ENCODE measurements at regions not wholly inside any gene's neighbourhood (a gene's known extent, or its start where the extent isn't known, plus 50 kb on each side); places are given as distances from the start of the nearest gene placed in this dataset.

DNA sequence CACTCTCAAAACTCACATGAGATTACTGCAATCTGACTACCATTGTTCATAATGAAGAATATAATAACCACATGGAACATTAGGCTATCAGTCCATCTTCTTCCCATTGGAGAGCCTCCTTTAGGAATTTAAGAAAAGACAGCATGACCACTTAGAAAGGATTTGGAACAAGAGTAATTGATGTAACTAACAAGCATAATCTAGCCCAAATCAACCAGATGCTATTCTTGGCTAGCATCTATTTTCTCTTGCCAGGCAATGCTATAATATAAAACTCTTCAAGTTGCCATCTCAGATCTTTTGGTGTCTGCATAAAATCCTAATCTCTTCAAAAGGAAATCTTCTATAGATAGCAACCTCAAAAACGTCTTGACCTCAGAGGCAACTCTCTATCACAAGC lies 152.0 kb upstream of the REG3G start:
- DNase-seq = no peak
- TF ChIP-seq, protein P1, sequence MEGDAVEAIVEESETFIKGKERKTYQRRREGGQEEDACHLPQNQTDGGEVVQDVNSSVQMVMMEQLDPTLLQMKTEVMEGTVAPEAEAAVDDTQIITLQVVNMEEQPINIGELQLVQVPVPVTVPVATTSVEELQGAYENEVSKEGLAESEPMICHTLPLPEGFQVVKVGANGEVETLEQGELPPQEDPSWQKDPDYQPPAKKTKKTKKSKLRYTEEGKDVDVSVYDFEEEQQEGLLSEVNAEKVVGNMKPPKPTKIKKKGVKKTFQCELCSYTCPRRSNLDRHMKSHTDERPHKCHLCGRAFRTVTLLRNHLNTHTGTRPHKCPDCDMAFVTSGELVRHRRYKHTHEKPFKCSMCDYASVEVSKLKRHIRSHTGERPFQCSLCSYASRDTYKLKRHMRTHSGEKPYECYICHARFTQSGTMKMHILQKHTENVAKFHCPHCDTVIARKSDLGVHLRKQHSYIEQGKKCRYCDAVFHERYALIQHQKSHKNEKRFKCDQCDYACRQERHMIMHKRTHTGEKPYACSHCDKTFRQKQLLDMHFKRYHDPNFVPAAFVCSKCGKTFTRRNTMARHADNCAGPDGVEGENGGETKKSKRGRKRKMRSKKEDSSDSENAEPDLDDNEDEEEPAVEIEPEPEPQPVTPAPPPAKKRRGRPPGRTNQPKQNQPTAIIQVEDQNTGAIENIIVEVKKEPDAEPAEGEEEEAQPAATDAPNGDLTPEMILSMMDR (IDR thresholded peaks at IDR 0.05) = no peak
- TF ChIP-seq POLR2A (IDR thresholded peaks at IDR 0.05) = no peak
- no peaks in the 10 kb centered on the region for H3K36me3 ChIP-seq
- no peak overlapping the region for H3K27ac ChIP-seq
- H3K4me1 ChIP-seq = no peaks in the 10 kb centered on the region
- no peak overlapping the region for H3K4me3 ChIP-seq
- H3K27me3 ChIP-seq = no peaks in the 10 kb centered on the region
- H3K9me3 ChIP-seq = no peaks in the 10 kb centered on the region

DNA sequence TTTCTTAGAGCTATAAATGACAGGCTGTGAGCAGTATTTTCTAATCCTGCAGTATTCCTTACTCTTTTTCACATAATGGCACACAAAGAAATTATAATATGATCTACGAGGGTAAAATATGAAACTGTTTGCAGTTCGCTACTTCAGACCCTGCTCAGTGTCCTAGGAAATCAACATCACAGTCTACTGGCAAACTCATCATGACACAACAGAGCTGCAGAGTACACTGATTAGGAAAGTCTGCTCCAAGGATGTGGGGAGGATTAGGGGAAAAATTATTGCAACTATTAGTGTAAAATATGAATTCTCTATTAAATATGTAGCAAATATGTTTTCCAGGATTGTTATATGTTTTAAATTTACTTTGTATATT lies 149.2 kb upstream of the REG3G start:
- no peak for DNase-seq
- TF ChIP-seq POLR2A (IDR thresholded peaks at IDR 0.05) = no peak
- TF ChIP-seq, protein P1 (IDR thresholded peaks at IDR 0.05) = no peak
- H3K4me1 ChIP-seq = no peaks in the 10 kb centered on the region

DNA sequence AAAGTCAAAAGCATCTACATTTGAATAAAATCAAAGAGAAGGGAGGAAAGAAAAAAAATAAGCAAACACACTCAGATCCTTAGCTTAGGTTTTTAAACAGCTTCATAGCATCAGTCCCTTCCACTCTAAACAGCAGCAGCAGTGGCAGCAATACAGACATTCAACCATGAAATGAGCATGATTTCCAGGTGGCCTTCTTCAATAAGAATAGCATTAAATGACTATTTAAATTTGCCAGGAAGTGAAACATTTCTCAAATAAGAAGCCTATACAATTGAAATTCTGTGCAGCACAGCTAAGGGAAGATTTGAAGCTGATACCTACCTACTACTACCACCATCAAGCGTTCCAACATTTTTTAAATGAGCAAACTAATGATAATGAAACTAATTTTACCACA lies 138.1 kb upstream of the REG3G start:
- TF ChIP-seq POLR2A (IDR thresholded peaks at IDR 0.05) = no peak
- TF ChIP-seq, protein P1 (IDR thresholded peaks at IDR 0.05) = no peak
- DNase-seq = no peak
- Histone ChIP-seq H3K27me3 (no peaks in the 10 kb centered on the region), H3K9me3 (no peaks in the 10 kb centered on the region), H3K36me3 (no peaks in the 10 kb centered on the region), H3K27ac (no peak overlapping the region), H3K4me1 (no peaks in the 10 kb centered on the region), H3K4me3 (no peak overlapping the region)

More for the DNA sequence above, 149.2 kb upstream of the REG3G start:
- Histone ChIP-seq H3K27ac (no peak overlapping the region), H3K9me3 (no peaks in the 10 kb centered on the region), H3K36me3 (no peaks in the 10 kb centered on the region), H3K27me3 (no peaks in the 10 kb centered on the region), H3K4me3 (no peak overlapping the region)

DNA sequence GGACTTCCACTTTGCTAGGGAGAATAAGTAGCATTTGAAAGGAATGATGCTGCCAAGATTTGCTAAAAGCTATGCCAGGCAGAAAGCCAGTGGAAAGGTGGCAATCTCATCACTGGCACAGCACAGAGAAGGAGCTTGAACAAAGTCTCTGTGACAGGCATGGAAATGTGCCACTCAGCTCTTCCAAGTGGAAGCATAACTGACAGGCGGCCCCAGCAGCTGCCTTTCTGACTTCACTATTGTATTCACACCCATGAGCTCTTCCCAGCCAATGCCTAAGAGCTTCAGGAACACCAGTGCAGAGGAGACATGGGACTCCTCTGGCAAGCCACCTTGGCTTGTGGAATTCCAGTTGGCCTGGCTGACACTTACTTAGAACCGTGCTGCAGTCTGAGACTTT lies 134.6 kb upstream of the REG3G start:
- Histone ChIP-seq H3K27ac (no peak overlapping the region), H3K4me3 (no peak overlapping the region), H3K4me1 (no peaks in the 10 kb centered on the region), H3K27me3 (no peaks in the 10 kb centered on the region), H3K36me3 (no peaks in the 10 kb centered on the region), H3K9me3 (no peaks in the 10 kb centered on the region)
- no peak for DNase-seq
- TF ChIP-seq POLR2A (IDR thresholded peaks at IDR 0.05) = no peak
- TF ChIP-seq, protein P1 (IDR thresholded peaks at IDR 0.05) = no peak

DNA sequence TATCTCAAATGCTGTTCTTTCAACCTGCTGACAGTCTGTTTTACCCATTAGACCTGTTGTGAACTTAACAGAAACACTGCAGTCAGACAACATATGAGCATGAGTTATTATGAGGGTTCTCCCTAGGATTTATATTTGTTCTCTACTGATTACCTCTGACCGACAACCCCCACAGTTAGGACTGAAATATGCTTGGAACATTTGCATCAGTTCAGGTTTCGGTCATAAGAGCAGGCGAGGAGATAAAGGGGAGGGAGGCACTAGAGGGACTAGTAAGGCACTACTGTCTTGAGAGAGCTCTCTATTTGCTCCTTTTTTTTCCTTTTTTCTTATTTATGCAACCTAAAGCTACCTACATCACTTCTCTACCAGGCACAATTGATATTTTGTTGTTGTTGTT lies 133.2 kb upstream of the REG3G start:
- Histone ChIP-seq H3K9me3 (no peaks in the 10 kb centered on the region), H3K36me3 (no peaks in the 10 kb centered on the region), H3K4me3 (no peak overlapping the region), H3K27ac (no peak overlapping the region), H3K4me1 (no peaks in the 10 kb centered on the region), H3K27me3 (no peaks in the 10 kb centered on the region)
- no peak for DNase-seq
- no peak for TF ChIP-seq POLR2A (IDR thresholded peaks at IDR 0.05)
- TF ChIP-seq, protein P1 (IDR thresholded peaks at IDR 0.05) = no peak

DNA sequence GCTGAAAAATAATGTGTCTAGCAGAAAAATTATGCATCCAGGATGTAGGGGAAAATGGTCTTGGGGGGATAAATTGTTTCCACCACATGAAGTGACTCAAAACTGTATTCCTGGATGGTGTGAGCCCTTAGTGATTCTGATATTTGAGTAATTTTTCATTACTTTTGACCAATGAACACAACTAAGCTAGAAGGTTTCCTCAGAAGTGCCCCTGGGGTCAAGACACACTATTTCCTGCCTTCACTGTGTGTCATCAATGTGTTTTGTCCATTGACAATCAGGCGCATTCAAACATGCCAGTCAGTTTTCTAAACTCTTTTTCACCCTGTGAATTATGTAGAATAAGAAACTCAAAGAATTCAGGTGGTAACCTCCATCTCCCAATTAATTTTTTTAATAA lies 130.5 kb upstream of the REG3G start:
- H3K9me3 ChIP-seq = no peaks in the 10 kb centered on the region
- no peaks in the 10 kb centered on the region for H3K36me3 ChIP-seq
- H3K27me3 ChIP-seq = no peaks in the 10 kb centered on the region
- no peak for DNase-seq
- no peak overlapping the region for H3K27ac ChIP-seq
- TF ChIP-seq, protein P1 (IDR thresholded peaks at IDR 0.05) = no peak
- TF ChIP-seq POLR2A (IDR thresholded peaks at IDR 0.05) = no peak
- no peak overlapping the region for H3K4me3 ChIP-seq
- H3K4me1 ChIP-seq = no peaks in the 10 kb centered on the region
